ENCODE measurements at regions not wholly inside any gene's neighbourhood (a gene's known extent, or its start where the extent isn't known, plus 50 kb on each side); places are given as distances from the start of the nearest gene placed in this dataset.

GRCh38 chr1:170296211-170296610, 150.5 kb downstream of the NTMT2 start:
- intact Hi-C loops (cut with DNase I): no loop called here
- Histone ChIP-seq H3K36me3 (ENCODE audit: control insufficient read depth in 2 of 3, insufficient read depth in 3 of 3, low read length in 3 of 3) (no peaks in the 10 kb centered on the region), H3K9me3 (ENCODE audit: control insufficient read depth in 2 of 3, insufficient read depth in 1 of 3, low read length in 3 of 3) (no peaks in the 10 kb centered on the region), H3K4me1 (ENCODE audit: control insufficient read depth in 2 of 3, insufficient read depth in 2 of 3, low read depth in 1 of 3, low read length in 3 of 3) (no peaks in the 10 kb centered on the region), H3K9ac (ENCODE audit: low read length in 3 of 3) (no peak overlapping the region), H3K27me3 (ENCODE audit: control insufficient read depth, insufficient read depth, low read length) (no peaks in the 10 kb centered on the region), H3K27ac (ENCODE audit: low read depth in 2 of 2, low read length in 2 of 2) (no peak overlapping the region), H3K4me3 (ENCODE audit: low read length in 3 of 3) (no peak overlapping the region)
- FAIRE-seq: no peak
- peak in 2 of 5 donors; percentile 11 to 30 for DNase-seq
- no peak for TF ChIP-seq CTCF (IDR thresholded peaks at IDR 0.05; ENCODE audit: borderline replicate concordance, extremely low read depth, insufficient read depth)

GRCh38 chr1:170296642-170297041, 150.9 kb downstream of the NTMT2 start:
- Histone ChIP-seq H3K4me3 (ENCODE audit: low read length in 3 of 3) (no peak overlapping the region), H3K27ac (ENCODE audit: low read depth in 2 of 2, low read length in 2 of 2) (no peak overlapping the region), H3K4me1 (ENCODE audit: control insufficient read depth in 2 of 3, insufficient read depth in 2 of 3, low read depth in 1 of 3, low read length in 3 of 3) (no peaks in the 10 kb centered on the region), H3K9ac (ENCODE audit: low read length in 3 of 3) (no peak overlapping the region), H3K9me3 (ENCODE audit: control insufficient read depth in 2 of 3, insufficient read depth in 1 of 3, low read length in 3 of 3) (no peaks in the 10 kb centered on the region), H3K36me3 (ENCODE audit: control insufficient read depth in 2 of 3, insufficient read depth in 3 of 3, low read length in 3 of 3) (no peaks in the 10 kb centered on the region), H3K27me3 (ENCODE audit: control insufficient read depth, insufficient read depth, low read length) (no peaks in the 10 kb centered on the region)
- DNase-seq (no peak), FAIRE-seq (no peak)
- no peak for TF ChIP-seq CTCF (IDR thresholded peaks at IDR 0.05; ENCODE audit: borderline replicate concordance, extremely low read depth, insufficient read depth)
- intact Hi-C loops (cut with DNase I): no loop called here

GRCh38 chr1:170301596-170301995, 155.8 kb downstream of the NTMT2 start:
- H3K9me3 ChIP-seq (ENCODE audit: control insufficient read depth in 2 of 3, insufficient read depth in 1 of 3, low read length in 3 of 3): no peaks in the 10 kb centered on the region
- no peak for FAIRE-seq
- H3K4me1 ChIP-seq (ENCODE audit: control insufficient read depth in 2 of 3, insufficient read depth in 2 of 3, low read depth in 1 of 3, low read length in 3 of 3): no peaks in the 10 kb centered on the region
- no peak for TF ChIP-seq CTCF (IDR thresholded peaks at IDR 0.05; ENCODE audit: borderline replicate concordance, extremely low read depth, insufficient read depth)
- no peak overlapping the region for H3K27ac ChIP-seq (ENCODE audit: low read depth in 2 of 2, low read length in 2 of 2)
- no peak overlapping the region for H3K9ac ChIP-seq (ENCODE audit: low read length in 3 of 3)
- no peak for DNase-seq
- intact Hi-C loops (cut with DNase I): no loop called here
- no peaks in the 10 kb centered on the region for H3K36me3 ChIP-seq (ENCODE audit: control insufficient read depth in 2 of 3, insufficient read depth in 3 of 3, low read length in 3 of 3)
- no peaks in the 10 kb centered on the region for H3K27me3 ChIP-seq (ENCODE audit: control insufficient read depth, insufficient read depth, low read length)
- H3K4me3 ChIP-seq (ENCODE audit: low read length in 3 of 3): no peak overlapping the region

GRCh38 chr1:170303034-170303433, 157.3 kb downstream of the NTMT2 start:
- no peak overlapping the region for H3K4me3 ChIP-seq (ENCODE audit: low read length in 3 of 3)

More at GRCh38 chr1:170303034-170303433, 157.3 kb downstream of the NTMT2 start:
- Histone ChIP-seq H3K9ac (ENCODE audit: low read length in 3 of 3) (no peak overlapping the region), H3K27me3 (ENCODE audit: control insufficient read depth, insufficient read depth, low read length) (no peaks in the 10 kb centered on the region), H3K9me3 (ENCODE audit: control insufficient read depth in 2 of 3, insufficient read depth in 1 of 3, low read length in 3 of 3) (no peaks in the 10 kb centered on the region), H3K36me3 (ENCODE audit: control insufficient read depth in 2 of 3, insufficient read depth in 3 of 3, low read length in 3 of 3) (no peaks in the 10 kb centered on the region), H3K4me1 (ENCODE audit: control insufficient read depth in 2 of 3, insufficient read depth in 2 of 3, low read depth in 1 of 3, low read length in 3 of 3) (no peaks in the 10 kb centered on the region), H3K27ac (ENCODE audit: low read depth in 2 of 2, low read length in 2 of 2) (no peak overlapping the region)
- TF ChIP-seq CTCF (IDR thresholded peaks at IDR 0.05; ENCODE audit: borderline replicate concordance, extremely low read depth, insufficient read depth): no peak
- no peak for FAIRE-seq
- DNase-seq: no peak
- intact Hi-C loops (cut with DNase I): no loop called here

All from kidney (tissue), 13 donors.